Transverse colon (tissue), 4 donors: ENCODE measurements at regions not wholly inside any gene's neighbourhood (a gene's known extent, or its start where the extent isn't known, plus 50 kb on each side); places are given as distances from the start of the nearest gene placed in this dataset.

ENCODE experiments used
- DNase-seq: peaks from one replicate; pipeline ENCODE4 v3.0.0-alpha.2; 2019
- H3K27ac ChIP-seq, 4 donors: fragments of 200-600 bp; sonication (generic); 2 replicates each; pipeline ENCODE4 v1.5.1; 2016 to 2018; ENCODE audit warnings: inconsistent platforms in 4 of 4
- H3K27me3 ChIP-seq: fragments of 200-600 bp; sonication (generic); 2 replicates; pipeline ENCODE4 v1.5.1; 2017; ENCODE audit warnings: inconsistent platforms
- H3K36me3 ChIP-seq, 4 donors: fragments of 200-600 bp; sonication (generic); 2 replicates each; pipeline ENCODE4 v1.5.1; 2017 to 2019; ENCODE audit warnings: inconsistent platforms in 4 of 4
- H3K4me1 ChIP-seq, 4 donors: fragments of 200-600 bp; sonication (generic); 2 replicates each; pipeline ENCODE4 v1.5.1; 2017 to 2020; ENCODE audit warnings: inconsistent platforms in 4 of 4
- H3K4me3 ChIP-seq, 4 donors: fragments of 200-600 bp; sonication (generic); 1 replicate in 1 of 4; 2 replicates in 3 of 4; pipeline versions ENCODE4 v1.5.1 to v1.6.1; 2017 to 2019; ENCODE audit warnings: inconsistent platforms in 4 of 4
- H3K9me3 ChIP-seq, 2 donors: fragments of 200-600 bp; sonication (generic); 2 replicates each; pipeline ENCODE4 v1.5.1; 2017 to 2019; ENCODE audit warnings: inconsistent platforms in 2 of 2
- EP300 ChIP-seq: sonication (generic); formaldehyde crosslinking; IDR thresholded peaks from one replicate; pipeline ENCODE4 v1.6.1; 2017; ENCODE audit warnings: antibody characterized with exemption, low read depth
- POLR2A ChIP-seq: fragments of 450-650 bp; IDR thresholded peaks from one replicate; pipeline ENCODE4 v1.6.1; 2016; ENCODE audit warnings: antibody characterized with exemption, mild to moderate bottlenecking, moderate library complexity
- POLR2AphosphoS5 ChIP-seq, 3 donors: sonication (generic); formaldehyde crosslinking; IDR thresholded peaks; one replicate each; pipeline ENCODE4 v1.6.1; 2016; ENCODE audit warnings: antibody characterized with exemption in 3 of 3
- WGBS, 2 donors: methylation state at CpG; one replicate each; pipeline ENCODE4 v1.1.5; 2018; ENCODE audit warnings: low coverage in 1 of 2; 5-methylcytosine and 5-hydroxymethylcytosine counted together
- in situ Hi-C, 4 donors: fragments of 200-750 bp; cut with MboI; loops; one replicate each; pipeline versions ENCODE4 v1.15.0 to v1.15.1; 2017; ENCODE audit warnings: low sequenced_read_pairs in 3 of 4, low pct_ligation_motif_present in 1 of 4, low pct_unique_long_range_greater_than_20kb in 1 of 4
- intact Hi-C: fragments of 100-400 bp; cut with DNase I; formaldehyde crosslinking; loops from one replicate; pipeline ENCODE4 v1.15.1; 2023; ENCODE audit warnings: low total_unique reads
- TF ChIP-seq, protein P1 (sequence below), 5 experiments: fragments of 200-600 bp in 3 of 5; fragments of 450-650 bp in 2 of 5; sonication (generic) in 3 of 5; IDR thresholded peaks; 1 replicate in 2 of 5; 2 replicates in 3 of 5; pipeline ENCODE4 v1.5.1; 2016 to 2017; ENCODE audit warnings: antibody characterized with exemption in 5 of 5, inconsistent platforms in 3 of 5, mild to moderate bottlenecking in 2 of 5, moderate library complexity in 1 of 5

DNA sequence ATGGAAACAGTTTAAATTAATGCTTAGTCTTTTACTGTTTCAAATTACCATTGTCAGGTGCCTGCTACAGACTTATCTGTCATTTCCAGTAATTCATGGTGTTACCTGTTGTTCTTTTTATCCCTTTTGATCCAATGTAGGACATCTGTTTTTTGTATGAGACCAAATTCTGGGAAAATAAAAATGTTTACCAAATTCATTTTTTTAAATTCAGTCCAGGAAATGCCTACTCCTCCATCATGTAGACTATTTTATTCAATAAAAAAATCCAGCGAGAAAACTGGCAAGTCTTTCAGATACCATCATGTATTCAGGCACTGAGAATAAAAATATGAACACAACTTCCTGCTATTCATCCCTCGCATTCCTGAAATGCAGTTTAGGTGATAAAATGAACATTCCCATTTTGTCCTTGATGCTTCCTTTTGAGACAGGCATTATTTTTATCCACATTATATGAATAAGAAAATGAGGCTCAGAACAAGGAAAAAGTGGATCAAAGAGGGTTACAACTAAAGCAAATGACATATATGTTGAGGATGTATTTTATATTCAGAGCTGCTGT lies 584.2 kb downstream of the SPRY1 start:
- H3K27me3 ChIP-seq: no peaks in the 10 kb centered on the region
- peaks cover 0 to 6% of the 10 kb centered on the region in 2 donors for H3K9me3 ChIP-seq
- no peak overlapping the region for H3K4me3 ChIP-seq
- intact Hi-C loops (no loop called here), in situ Hi-C loops (no loop called here)
- TF ChIP-seq POLR2AphosphoS5 (IDR thresholded peaks at IDR 0.05) (no peak), POLR2A (no peak), EP300 (no peak)
- TF ChIP-seq, protein P1, sequence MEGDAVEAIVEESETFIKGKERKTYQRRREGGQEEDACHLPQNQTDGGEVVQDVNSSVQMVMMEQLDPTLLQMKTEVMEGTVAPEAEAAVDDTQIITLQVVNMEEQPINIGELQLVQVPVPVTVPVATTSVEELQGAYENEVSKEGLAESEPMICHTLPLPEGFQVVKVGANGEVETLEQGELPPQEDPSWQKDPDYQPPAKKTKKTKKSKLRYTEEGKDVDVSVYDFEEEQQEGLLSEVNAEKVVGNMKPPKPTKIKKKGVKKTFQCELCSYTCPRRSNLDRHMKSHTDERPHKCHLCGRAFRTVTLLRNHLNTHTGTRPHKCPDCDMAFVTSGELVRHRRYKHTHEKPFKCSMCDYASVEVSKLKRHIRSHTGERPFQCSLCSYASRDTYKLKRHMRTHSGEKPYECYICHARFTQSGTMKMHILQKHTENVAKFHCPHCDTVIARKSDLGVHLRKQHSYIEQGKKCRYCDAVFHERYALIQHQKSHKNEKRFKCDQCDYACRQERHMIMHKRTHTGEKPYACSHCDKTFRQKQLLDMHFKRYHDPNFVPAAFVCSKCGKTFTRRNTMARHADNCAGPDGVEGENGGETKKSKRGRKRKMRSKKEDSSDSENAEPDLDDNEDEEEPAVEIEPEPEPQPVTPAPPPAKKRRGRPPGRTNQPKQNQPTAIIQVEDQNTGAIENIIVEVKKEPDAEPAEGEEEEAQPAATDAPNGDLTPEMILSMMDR (IDR thresholded peaks at IDR 0.05): no peak
- no peak for DNase-seq
- H3K27ac ChIP-seq: no peak overlapping the region
- H3K4me1 ChIP-seq: peaks cover 0 to 5% (median 0%) of the 10 kb centered on the region in 4 donors
- H3K36me3 ChIP-seq: no peaks in the 10 kb centered on the region
- 70 to 72% methylated on average over 2 of the region's 2 CpGs for WGBS, 2 donors

DNA sequence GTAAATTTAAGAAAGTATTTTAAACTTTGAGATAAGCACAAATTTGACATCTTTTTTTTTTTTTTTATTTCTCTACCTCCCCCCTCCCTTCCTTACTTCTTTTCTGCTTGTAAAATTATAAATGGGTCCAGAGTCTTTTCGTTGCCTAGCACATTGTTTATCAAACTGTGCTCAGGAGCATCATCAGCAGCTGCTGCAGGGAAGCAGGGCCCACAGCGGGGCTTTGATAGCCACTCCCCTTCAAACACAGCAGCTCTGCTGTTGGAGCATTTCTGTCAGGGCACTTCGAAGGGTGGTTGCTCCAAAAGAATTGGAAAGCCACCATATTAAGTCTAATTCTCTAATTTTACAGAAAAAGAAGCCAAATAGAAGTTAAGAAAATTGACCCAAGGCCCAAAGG lies 588.3 kb downstream of the SPRY1 start:
- H3K36me3 ChIP-seq: no peaks in the 10 kb centered on the region
- no peaks in the 10 kb centered on the region for H3K9me3 ChIP-seq
- 42% methylated on average over 2 to 3 of the region's 3 CpGs for WGBS, 2 donors
- peak overlapping the region; percentile 11 to 62 (median 33) for H3K27ac ChIP-seq
- DNase-seq: peak; percentile 10
- TF ChIP-seq, protein P1 (IDR thresholded peaks at IDR 0.05): no peak
- TF ChIP-seq POLR2AphosphoS5 (IDR thresholded peaks at IDR 0.05): no peak
- TF ChIP-seq EP300: no peak
- TF ChIP-seq POLR2A: no peak
- no peak overlapping the region for H3K4me3 ChIP-seq
- no peaks in the 10 kb centered on the region for H3K27me3 ChIP-seq
- H3K4me1 ChIP-seq: peaks cover 0 to 8% (median 0%) of the 10 kb centered on the region in 4 donors
- intact Hi-C loops (no loop called here), in situ Hi-C loops (no loop called here)

DNA sequence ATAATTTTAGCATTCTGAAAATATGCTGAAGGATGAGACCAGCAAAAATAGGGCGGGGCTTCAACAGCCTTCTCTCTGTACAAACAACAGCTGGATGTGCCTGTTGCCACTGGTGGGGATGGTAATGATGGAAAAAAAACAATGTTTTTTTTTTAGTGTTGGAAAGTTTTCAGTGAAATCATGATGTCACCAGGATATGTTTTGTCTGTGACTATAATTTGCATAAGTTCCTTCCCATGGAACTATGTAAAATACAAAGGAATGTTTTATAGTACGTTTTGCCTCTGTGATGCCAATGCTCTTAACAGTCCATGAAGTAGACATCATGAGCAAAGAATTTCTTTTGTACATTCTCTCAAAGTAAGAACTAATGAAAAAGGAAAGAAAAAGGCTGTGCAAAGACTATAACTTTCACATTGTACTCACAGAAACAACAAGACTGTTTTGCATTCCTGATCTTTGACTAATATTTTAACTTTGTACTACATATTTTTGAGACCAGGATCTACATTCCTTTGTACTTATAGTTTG lies 589.7 kb downstream of the SPRY1 start:
- peak; percentile 13 for DNase-seq
- WGBS, 2 donors: 37 to 44% methylated on average over 2 of the region's 2 CpGs

DNA sequence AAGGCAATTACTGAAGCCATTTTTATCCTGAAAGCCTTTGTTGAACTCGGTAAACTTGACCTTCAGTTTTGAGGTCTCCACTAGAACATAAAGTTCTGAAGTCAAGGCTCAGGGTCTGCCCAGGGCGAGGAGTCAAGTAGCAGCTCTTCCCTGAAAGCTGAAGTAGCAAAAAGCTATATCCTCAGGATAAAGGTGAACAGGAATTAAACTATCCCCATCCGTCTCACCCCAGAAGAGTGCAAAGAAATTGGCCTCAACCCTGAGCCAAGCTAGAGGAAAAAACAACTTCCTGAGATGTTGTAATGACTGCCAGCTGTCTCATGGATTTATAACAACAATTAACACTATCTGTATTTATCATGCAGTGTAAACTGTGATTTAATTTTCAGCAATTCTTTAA lies 590.8 kb downstream of the SPRY1 start:
- WGBS, 2 donors: 71% methylated on average over 3 of the region's 3 CpGs
- Histone ChIP-seq H3K27me3 (no peaks in the 10 kb centered on the region), H3K4me1 (peaks cover 0 to 8% (median 0%) of the 10 kb centered on the region in 4 donors), H3K9me3 (no peaks in the 10 kb centered on the region), H3K36me3 (no peaks in the 10 kb centered on the region), H3K4me3 (no peak overlapping the region), H3K27ac (peak overlapping the region; percentile 10 to 22 (median 16))
- intact Hi-C loops (no loop called here), in situ Hi-C loops (no loop called here)
- TF ChIP-seq, protein P1 (IDR thresholded peaks at IDR 0.05): no peak
- no peak for TF ChIP-seq POLR2A
- TF ChIP-seq EP300: no peak
- no peak for DNase-seq

More for the DNA sequence above, 589.7 kb downstream of the SPRY1 start:
- Histone ChIP-seq H3K27ac (peak overlapping the region; percentile 10 to 22 (median 16)), H3K27me3 (no peaks in the 10 kb centered on the region), H3K4me1 (peaks cover 0 to 8% (median 0%) of the 10 kb centered on the region in 4 donors), H3K9me3 (no peaks in the 10 kb centered on the region), H3K4me3 (no peak overlapping the region), H3K36me3 (no peaks in the 10 kb centered on the region)
- in situ Hi-C loops (no loop called here), intact Hi-C loops (no loop called here)
- TF ChIP-seq POLR2AphosphoS5 (IDR thresholded peaks at IDR 0.05) (peak in 1 of 3 donors; percentile 21), EP300 (no peak)
